ENCODE measurements at regions not wholly inside any gene's neighbourhood (a gene's known extent, or its start where the extent isn't known, plus 50 kb on each side); places are given as distances from the start of the nearest gene placed in this dataset.
"Not testable (repeated sequence)": the region's sequence is repeated elsewhere in the genome, so short reads cannot be mapped to it uniquely, and the experiment has no call there.

- TF ChIP-seq CTCF (IDR thresholded peaks at IDR 0.05; ENCODE audit: low read depth, low read length, missing control alignments), result no peak
- no peak for DNase-seq (ENCODE audit: extremely low read depth, low read depth)
- no peak overlapping the region for H3K4me3 ChIP-seq (replicated peaks; ENCODE audit: low read depth, low read length)
Observed at GRCh38 chr5:19235101-19235584, 752.9 kb downstream of the CDH18 start.

GRCh38 chr5:19240170-19240569, 747.8 kb downstream of the CDH18 start:
- DNase-seq (ENCODE audit: extremely low read depth, low read depth), result no peak
- TF ChIP-seq CTCF (IDR thresholded peaks at IDR 0.05; ENCODE audit: low read depth, low read length, missing control alignments), result no peak
- no peak overlapping the region for H3K4me3 ChIP-seq (replicated peaks; ENCODE audit: low read depth, low read length)

GRCh38 chr5:19241690-19242089, 746.3 kb downstream of the CDH18 start:
- no peak for TF ChIP-seq CTCF (IDR thresholded peaks at IDR 0.05; ENCODE audit: low read depth, low read length, missing control alignments)
- DNase-seq (ENCODE audit: extremely low read depth, low read depth), result no peak
- no peak overlapping the region for H3K4me3 ChIP-seq (replicated peaks; ENCODE audit: low read depth, low read length)

DNA sequence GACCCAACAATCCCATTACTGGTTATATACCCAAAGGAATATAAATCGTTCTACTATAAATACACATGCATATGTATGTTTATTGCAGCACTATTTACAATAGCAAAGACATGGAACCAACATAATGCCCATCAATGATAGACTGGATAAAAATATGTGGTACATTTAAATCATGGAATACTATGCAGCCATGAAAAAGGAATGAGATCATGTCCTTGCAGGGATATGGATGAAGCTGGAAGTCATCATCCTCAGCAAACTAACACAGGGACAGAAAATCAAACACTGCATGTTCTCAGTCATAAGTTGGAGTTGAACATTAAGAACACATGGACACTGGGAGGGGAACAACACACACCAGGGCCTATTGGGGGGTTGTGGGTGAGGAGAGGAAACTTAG, 741.8 kb downstream of the CDH18 start:
- H3K4me3 ChIP-seq (replicated peaks; ENCODE audit: low read depth, low read length); DNase-seq (ENCODE audit: extremely low read depth, low read depth): not testable (repeated sequence)

- TF ChIP-seq CTCF (IDR thresholded peaks at IDR 0.05; ENCODE audit: low read depth, low read length, missing control alignments), result no peak
- no peak overlapping the region for H3K4me3 ChIP-seq (replicated peaks; ENCODE audit: low read depth, low read length)
- DNase-seq (ENCODE audit: extremely low read depth, low read depth), result no peak
Observed at GRCh38 chr5:19247302-19247701, 740.7 kb downstream of the CDH18 start.

- TF ChIP-seq CTCF (IDR thresholded peaks at IDR 0.05; ENCODE audit: low read depth, low read length, missing control alignments), result no peak
- DNase-seq (ENCODE audit: extremely low read depth, low read depth), result no peak
- no peak overlapping the region for H3K4me3 ChIP-seq (replicated peaks; ENCODE audit: low read depth, low read length)
Observed at GRCh38 chr5:19256036-19256435, 732.0 kb downstream of the CDH18 start.

DNA sequence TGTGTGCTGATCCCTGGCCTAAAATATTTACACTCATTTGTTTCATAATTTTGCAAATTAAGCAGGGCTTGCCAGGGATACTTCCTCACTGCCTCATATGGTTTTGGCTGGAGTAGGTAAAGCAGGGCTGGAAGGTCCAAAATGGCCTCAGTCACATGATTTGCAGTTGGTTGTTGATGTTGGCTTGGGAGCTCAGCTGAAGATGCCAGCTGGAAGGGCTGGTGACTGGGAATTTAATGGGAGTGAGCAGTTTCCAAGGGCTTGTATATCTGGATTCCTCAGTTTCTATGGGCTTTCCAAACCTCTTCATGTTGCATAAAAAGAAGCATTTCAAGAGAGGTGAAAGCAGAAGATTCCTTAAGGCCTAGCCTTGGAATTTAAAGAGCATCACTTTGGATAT, 729.3 kb downstream of the CDH18 start:
- H3K4me3 ChIP-seq (replicated peaks; ENCODE audit: low read depth, low read length), result no peak overlapping the region
- no peak for DNase-seq (ENCODE audit: extremely low read depth, low read depth)
- no peak for TF ChIP-seq CTCF (IDR thresholded peaks at IDR 0.05; ENCODE audit: low read depth, low read length, missing control alignments)

Measured in HFF-Myc (cell line).